GM18861 (cell line): ENCODE measurements at regions not wholly inside any gene's neighbourhood (a gene's known extent, or its start where the extent isn't known, plus 50 kb on each side); places are given as distances from the start of the nearest gene placed in this dataset.

Experiments
- ATAC-seq: cut with Tn5 transposase; IDR thresholded peaks from one replicate; pipeline ENCODE4 v1.9.1; 2021; ENCODE audit not compliant: unreplicated experiment

DNA sequence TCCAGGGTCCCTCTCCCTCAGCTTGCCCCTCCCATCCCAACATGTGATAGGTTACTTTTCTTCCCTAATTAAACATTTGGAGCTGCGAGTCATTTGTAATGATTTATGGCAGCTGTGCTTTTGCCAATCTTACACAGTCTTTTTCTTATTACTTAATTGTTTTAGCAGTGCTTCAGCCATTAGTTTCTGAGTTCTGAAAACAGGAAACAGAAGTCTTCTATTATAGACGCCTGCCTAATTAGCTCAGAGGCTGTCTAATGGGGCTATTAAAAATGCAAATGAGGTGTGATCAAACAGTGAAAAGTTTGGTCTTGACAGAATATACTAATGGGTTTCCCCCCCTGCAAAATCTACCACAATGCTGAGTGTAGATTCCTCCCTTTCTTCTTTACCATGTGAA, 388.3 kb upstream of the CELF4 start:
- no peak for ATAC-seq

DNA sequence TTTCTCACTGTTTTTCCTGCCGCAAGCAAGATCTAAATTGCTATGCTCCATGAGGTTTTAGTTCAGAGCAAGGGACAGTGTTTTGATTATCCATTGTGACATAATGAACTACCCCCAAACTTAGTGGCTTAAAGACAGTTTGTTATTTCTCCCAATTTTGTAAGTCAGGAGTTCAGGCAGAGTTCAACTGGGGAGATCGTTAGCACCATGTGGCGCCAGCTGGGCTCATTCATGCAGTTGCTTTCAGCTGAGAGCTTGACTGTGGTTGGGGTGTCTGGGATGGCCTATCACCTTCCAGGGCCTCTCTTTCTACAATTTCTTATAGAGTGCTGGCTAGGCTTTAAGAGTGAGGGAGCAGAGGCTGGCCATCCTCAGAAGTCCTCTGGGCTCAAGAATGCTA, 382.9 kb upstream of the CELF4 start:
- no peak for ATAC-seq

DNA sequence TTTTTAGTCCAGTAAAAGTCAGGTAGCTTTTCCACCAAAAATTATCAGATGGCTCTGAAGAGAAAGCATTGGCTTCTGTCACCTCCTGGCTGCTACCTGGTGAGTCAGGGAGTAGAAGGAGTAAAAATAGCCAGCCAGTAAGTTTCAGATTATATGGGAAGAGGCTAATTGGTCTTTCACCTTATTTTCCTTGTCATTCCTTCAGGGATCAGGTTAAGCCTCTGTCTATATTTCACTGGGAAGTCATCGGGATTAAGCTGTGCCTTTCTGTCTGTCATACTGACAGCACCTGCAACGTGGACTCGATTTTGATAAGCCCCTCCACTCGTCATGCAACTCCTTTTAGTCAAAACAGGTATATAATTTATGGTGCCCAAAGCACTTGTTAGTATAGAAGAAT, 380.7 kb upstream of the CELF4 start:
- no peak for ATAC-seq

DNA sequence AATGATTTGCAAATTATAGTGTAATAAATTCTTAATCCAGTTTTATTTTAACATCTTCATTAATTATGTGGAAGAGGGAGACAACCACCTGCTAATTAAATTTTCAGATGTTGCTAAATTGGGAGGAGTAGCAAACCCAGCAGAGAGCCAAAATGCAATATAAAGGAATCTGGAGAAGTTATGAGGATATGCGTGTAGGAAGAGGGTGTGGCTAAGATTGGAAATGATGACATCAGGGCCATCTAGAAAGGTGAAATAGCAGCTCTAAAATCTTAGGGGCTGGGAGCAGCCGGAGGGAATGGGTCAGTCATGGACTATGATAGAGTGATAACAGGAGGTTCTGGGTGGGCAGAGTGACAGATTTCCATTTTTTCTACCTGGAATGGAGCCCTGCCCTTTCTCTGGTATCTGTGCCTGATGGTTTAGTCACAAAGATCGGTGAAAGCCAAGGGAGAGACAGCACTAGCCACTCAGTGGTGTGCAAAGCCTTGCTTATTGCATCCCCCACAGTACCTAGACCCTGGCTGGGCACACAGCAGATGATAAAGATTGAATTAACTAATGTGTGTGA, 379.2 kb upstream of the CELF4 start:
- ATAC-seq, result no peak

DNA sequence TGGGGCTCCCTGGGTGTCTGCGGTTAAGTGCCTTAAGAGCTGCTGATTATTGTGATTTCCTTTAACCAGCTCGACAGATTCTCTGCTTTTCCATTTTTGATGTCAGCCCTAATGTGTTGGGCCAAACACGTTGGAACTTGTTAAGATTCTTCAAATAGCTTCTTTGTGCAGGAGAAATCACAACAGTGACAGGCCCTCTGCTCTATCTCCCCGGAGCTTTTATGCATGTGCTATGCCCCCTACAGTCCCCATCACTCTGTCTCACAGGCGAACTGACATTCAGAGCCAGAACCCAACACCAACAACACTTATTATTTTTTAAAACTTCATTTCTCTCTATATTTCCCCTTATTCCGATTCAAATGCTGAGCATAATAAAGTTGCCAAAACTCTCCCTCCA, 371.7 kb upstream of the CELF4 start:
- ATAC-seq, result no peak

DNA sequence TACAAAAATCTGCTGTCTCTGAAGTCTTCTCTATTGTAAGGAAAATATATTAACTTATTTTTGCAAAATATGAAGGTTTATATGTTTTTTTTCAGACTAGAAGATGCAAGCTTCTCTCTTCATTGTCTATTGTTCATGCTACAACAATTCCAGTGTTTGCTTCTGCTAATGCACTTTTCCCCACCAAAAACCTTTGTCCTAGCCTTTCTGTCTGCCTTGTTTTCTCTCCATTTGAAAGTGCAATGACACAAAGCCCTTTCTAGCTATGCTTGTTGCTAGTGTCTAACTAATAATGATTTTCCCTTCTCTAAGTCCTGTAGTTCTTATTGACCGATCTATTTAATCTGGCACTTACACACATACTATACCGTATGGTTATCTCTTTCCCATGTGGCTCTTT, 369.5 kb upstream of the CELF4 start:
- no peak for ATAC-seq

DNA sequence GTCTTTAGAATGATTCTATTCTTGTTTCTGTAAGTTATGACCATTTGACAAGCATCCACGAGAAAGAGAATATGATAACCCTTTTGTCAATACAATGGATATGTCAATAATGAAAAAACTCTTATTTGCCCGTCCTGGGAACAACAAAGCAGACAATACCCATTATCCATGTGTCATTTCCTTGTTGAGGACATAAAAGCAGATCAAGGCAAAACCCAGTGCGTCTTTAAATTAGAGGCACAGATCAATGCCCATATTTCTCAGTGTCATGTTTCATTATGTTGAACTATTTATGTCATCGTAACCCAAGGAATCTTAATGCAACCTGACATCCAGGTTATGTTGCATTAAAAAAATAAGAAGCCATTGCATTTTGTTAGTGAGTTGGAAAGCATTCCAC, 365.0 kb upstream of the CELF4 start:
- ATAC-seq, result no peak

DNA sequence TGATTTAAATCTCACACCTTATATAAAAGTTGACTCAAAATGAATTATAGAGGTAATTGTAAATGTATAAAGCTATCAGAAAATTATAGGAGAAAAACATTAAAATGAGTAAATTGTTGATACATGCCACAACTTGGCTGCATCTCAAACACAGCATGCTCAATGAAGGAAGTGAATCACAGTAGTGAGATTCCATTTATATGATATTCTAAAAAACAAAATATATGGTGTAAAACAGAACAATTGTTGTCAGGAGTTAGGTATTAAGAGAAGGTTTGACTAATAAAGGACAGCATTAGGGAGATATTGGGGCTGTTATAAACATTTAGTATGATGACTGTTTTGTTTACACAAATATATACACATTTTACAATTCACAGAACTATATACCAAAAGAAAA, 356.6 kb upstream of the CELF4 start:
- no peak for ATAC-seq

DNA sequence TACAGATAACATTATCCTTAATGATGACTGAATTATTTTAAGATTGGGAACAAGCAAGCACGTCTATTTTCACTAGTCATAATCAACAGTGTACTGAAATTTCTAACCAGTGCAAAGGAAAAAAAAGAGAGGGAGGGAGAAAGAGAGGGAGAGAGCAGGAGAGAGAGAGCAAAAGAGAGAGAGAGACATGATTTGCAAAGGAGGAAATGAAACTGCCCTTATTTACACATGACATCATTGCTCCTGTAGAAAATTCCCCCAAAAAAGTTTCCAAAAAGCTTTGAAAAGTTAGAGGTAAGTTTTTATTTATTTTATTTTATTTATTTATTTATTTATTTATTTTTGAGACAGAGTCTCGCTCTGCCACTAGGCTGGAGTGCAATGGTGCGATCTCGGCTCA, 355.3 kb upstream of the CELF4 start:
- no peak for ATAC-seq

DNA sequence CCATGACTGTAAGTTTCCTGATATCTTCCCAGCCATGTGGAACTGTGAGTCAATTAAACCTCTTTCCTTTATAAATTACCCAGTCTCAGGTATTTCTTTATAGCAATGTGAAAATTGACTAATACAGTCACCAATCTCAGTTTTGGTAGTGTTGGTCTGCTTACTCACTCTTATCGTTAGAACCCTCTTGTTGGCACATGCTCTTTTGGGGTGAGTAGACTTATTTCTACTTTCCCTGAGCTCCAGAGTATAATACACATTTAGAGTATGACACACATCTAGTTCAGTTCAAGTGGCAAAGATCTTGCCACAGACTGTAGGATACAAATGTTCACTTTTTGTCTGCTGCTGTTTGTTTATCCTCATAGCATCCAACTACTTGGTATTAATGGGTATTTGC, 347.5 kb upstream of the CELF4 start:
- ATAC-seq, result no peak

DNA sequence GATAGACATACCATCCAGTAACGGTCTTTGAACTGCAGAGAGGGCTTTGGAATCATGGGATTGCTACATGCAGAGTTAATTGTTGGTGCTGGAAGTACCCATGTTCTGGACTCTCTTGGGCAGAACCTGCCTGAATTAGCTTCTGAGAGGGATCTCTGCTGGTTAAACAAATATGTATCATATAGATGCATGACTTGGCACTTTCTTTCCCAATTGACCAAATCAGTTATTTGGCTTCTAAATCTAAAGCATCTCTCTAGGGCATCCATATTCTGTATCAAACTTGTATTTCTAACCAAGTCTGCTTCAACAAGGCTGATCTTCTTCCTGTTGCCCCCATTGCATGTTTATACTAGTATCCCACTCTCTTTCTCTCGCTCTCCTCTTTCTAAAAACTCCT, 336.7 kb upstream of the CELF4 start:
- no peak for ATAC-seq

DNA sequence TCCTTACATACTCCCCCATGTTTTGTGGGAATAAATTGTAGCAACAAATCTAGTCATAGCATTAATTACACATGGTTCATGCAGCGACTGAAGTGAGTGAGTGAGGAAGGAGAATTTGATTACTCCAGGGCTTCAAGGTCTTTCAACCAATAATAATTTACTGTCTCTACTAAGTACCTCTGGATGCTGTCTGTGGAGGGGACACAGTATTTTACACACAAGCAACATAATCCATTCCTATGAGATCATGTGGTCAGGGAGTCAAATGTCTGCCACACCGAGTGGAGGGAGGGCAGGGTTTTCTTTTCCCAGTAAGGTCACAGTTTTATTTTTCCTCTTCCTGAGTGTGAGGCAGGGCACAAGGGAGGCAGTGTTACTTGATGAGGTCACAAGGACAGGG, 334.7 kb upstream of the CELF4 start:
- no peak for ATAC-seq

DNA sequence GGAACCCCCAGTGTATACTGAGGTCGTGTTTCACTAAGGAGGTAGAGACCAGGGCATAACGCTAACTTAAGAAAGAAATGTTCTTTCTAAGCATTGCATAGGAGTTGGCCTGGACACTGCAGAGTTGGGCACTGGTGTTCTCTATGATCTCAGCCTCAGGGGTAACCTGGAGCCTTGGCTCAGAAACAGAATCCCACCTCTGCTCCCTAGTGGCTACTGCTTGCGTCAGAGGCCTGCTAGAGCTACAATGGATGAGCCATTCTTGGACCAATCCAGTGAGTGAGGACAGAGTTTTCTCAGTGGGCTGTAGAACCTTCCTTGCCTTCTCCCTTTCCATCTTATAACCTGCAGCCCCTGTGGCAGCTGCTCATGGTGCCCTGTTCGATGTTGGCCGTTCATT, 324.4 kb upstream of the CELF4 start:
- no peak for ATAC-seq

DNA sequence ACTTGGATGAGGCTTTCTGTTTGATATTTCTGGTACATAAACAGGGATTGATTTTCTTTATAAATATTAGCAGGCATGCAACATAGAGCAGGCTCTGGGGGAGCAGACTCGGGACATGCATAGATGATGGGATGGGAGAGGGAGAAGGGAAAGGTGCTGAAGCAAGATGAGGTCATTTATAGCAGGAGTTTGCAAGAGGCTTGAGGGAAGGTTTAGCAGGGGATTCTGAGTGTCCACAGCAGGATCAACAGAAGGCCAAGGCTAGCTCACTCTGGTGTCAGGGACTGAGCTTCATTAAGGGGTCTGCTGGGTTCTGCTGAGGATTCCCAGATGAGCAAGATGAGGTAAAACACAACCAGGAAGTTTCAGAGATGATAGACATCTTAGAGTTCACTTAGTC, 309.1 kb upstream of the CELF4 start:
- ATAC-seq, result no peak

DNA sequence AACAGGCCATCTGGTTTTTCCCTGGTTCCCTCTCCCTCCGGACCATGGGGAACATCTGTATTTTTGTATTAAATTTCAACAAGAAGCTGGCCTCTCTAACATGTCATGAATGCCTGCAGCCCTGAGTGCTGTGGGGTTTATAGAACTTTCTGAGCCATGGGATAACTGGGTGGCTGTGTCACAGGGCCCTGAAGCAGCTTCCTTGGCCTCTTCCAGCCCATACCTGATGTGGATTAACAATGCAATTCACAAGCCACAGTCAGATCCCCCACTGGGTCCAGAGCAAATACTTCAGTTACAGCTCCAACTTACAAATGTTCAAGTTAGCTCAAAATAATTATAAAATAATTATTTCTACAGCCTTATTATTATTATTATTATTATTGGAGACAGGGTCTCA, 307.8 kb upstream of the CELF4 start:
- ATAC-seq, result no peak

DNA sequence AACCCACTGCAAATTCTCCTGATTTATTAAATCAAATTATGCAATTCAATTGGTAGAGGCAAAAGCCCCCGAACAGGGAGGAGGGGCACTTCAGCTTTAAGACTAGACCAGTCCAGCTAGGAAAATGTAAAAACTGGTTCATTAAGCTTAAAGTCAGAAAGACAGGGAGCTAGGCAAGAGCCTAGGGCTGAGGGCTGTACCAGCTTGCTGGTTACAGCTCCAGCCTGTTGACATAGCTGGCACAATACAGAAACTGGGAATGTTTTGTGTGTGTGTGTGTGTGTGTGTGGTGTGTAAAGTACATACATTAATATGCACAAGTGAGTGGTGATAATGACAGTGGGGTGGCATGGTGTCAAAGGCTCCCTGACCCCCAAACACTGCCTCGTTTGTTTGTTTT, 307.0 kb upstream of the CELF4 start:
- ATAC-seq, result no peak

DNA sequence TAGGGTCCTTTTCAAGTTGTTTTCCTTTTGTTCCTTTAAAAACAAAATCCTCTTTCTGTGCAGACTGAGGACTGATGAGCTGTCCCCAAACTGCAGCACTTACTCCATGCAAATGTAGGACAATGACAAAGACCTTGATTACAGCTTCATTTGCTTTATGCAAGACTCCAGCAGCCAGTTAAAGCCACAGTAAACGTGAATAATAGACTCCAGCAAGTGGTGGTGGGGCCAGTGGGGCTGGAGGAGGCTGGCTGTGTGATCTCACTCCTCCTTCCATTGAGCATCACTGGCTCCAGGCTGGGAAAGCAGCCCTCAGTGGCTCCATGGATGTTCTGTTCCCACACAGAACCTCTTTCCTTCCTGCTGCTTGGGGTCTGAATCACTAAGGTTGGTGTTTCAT, 306.0 kb upstream of the CELF4 start:
- ATAC-seq, result no peak

DNA sequence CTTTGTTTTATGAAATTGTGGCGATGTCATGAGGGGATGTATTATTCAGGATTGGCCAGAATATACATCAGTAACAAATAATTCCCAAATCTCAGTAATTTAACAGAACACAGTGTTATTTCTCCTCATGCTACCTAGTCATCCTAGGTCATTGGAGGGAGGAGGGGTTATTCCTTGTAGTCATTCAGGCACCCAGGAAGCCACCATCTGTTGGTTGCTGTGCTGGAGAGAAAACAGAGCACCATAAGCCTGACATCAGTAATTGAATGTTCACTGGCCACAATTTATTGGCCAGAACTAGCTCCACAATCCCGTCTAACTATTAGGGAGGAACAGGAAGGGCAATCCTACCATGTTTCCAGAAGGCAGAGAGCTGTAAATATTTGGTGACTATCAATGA, 303.5 kb upstream of the CELF4 start:
- no peak for ATAC-seq

DNA sequence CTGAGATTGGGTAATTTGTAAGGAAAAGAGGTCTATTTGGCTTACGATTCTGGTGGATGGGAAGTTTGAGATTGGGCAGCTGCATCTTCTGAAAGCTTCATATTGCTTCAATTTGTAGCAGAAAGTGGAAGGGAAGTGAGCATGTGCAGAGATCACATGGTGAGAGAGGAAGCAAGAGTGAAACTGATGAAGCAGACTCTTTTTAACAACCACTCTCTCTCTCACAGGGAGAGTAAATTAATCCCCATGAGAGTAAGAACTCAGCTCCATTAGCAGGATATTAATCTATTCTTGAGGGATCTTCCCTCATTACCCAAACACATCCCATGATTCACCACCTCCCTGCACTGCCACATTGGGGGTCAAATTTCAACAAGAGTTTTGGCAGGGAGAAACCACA, 298.5 kb upstream of the CELF4 start:
- no peak for ATAC-seq

DNA sequence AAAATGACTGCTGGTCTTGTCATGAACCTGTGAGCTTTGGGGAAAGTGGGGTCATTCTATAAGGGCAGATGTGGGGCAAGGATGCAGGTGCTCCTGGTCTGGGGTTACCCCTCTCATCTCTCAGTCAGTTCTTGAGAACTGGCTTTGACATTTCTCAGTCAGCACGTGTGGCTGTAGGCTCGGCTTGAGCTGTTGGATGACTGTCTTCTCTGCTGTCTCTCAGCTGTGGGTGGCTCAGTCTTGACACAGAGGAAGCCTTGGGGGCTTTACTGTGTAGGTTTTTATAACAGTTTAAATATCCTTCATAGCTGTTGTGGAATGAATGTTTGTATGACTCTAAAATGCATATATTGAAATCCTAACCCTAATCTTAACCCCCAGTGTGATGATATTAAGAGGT, 296.4 kb upstream of the CELF4 start:
- no peak for ATAC-seq

DNA sequence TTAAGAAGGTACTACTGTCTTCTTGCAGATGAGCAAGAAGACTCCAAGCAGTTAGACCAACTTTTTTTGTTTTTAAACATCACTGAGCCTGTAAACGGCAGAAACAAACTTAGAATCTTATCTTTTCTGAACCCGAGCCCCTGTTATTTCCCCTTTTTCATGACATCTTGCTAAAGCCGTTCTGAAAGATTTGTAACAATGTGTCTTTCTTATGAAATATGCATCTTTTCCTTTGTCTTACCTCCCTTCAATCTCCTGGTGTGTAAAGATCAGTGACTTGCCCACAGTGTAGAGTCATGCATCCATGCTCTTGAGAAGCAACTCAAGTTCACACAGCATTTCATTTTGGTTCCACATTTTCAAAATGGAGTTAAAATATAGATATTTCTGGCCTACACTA, 288.8 kb upstream of the CELF4 start:
- ATAC-seq, result no peak

DNA sequence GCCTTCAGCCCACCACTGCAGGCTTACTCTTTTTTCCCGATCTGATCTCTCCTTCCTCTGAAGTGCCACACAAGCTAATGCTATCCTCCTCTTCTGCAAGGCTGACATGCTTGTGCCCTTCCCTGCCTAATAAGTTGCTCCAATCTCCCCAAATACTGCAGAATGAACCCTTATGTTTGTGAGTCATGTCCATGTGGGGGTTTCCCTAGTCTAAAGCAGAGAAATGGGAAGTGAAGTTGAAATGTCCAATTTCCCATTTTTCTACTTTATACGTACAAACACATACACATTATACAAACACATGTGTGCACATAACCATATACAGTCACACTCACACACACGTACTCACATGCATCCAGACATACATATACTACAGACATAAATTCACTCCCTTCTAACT, 288.1 kb upstream of the CELF4 start:
- no peak for ATAC-seq

DNA sequence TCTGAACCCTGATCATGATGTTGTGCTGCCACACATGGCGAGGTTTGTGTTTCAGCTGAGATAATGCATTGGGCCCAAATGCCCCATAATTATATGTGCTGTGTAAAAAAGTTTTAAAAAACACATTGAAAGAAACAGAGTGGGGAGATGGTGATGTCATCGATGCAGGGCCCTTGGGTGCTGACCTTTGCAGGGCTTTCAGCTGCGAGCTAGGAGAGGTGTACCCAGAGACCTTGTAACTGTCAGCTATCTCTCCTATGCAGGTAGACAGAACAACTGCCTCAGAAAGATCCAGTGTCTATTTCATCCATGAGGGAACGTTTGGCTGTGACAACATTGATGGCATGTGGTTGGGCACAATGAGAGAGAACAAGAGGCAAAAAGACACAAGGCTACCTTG, 286.9 kb upstream of the CELF4 start:
- ATAC-seq, result no peak

DNA sequence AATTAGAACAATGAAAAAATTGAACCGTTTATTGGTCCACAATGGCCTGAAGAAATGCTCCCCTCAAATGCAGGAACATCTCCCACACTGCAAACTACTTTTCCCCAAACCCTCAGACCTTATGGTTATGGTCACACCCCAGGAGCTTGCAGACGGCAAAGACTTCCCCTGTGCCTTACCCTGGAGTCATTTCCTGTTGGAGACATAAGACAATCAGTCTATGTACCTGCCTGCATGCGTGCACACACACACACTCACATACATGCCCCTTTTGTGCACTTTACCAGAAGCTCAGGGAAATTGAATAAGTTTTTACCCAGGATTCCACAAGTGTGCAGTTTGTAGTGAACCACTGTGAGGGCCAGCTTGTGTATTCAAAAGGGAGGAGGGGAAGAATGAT, 281.9 kb upstream of the CELF4 start:
- no peak for ATAC-seq
